Effector memory CD4-positive, alpha-beta T cell (primary cell): ENCODE measurements at regions not wholly inside any gene's neighbourhood (a gene's known extent, or its start where the extent isn't known, plus 50 kb on each side); places are given as distances from the start of the nearest gene placed in this dataset.
"Not testable (repeated sequence)": the region's sequence is repeated elsewhere in the genome, so short reads cannot be mapped to it uniquely, and the experiment has no call there.

Experiments used
- DNase-seq, 3 donors: peaks; one replicate each; pipeline ENCODE4 v3.0.0-alpha.2; 2020
- H3K27ac ChIP-seq: 2 replicates; pipeline ENCODE4 v1.7.0; 2013; ENCODE audit warnings: mild to moderate bottlenecking, low read length, moderate library complexity; ENCODE audit not compliant: insufficient read depth, poor library complexity, severe bottlenecking
- H3K27me3 ChIP-seq: replicated peaks from 2 replicates; pipeline ENCODE4 v1.7.0; 2013; ENCODE audit warnings: mild to moderate bottlenecking, low read length; ENCODE audit not compliant: insufficient read depth, control insufficient read depth, poor library complexity, severe bottlenecking
- H3K36me3 ChIP-seq: 2 replicates; pipeline ENCODE4 v1.7.0; 2013; ENCODE audit warnings: mild to moderate bottlenecking, low read length, moderate library complexity; ENCODE audit not compliant: control insufficient read depth, insufficient read depth
- H3K4me1 ChIP-seq: 2 replicates; pipeline ENCODE4 v1.7.0; 2013; ENCODE audit warnings: low read length, mild to moderate bottlenecking; ENCODE audit not compliant: control insufficient read depth, insufficient read depth, poor library complexity, severe bottlenecking
- H3K4me3 ChIP-seq: 2 replicates; pipeline ENCODE4 v1.7.0; 2013; ENCODE audit warnings: low read length, low read depth, mild to moderate bottlenecking; ENCODE audit not compliant: insufficient read depth, poor library complexity, severe bottlenecking
- H3K9me3 ChIP-seq: 2 replicates; pipeline ENCODE4 v1.7.0; 2013; ENCODE audit warnings: mild to moderate bottlenecking, low read length, moderate library complexity; ENCODE audit not compliant: control insufficient read depth

DNA sequence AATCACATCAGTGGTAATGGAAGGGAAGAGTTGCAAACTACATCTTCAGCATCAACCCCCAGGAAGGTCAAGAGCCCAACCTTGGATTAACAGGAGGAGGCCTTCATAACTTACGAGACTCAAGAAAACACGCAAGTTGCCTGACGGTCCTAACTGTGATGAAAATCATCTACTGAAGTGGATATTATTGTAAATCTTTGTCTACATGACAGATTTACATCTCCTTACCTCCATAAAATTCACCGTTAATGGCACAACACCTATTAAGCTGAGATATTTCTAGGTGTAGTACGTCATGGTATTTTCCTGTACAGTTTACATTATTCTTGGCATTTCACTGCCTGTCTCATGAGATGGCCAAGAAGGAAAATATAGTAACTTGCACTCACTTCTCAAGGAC lies 332.0 kb downstream of the NSUN3 start:
- Histone ChIP-seq H3K27me3 (no peaks in the 10 kb centered on the region), H3K9me3 (no peaks in the 10 kb centered on the region), H3K27ac (no peak overlapping the region), H3K36me3 (no peaks in the 10 kb centered on the region), H3K4me1 (no peaks in the 10 kb centered on the region), H3K4me3 (no peak overlapping the region)
- DNase-seq, result no peak

DNA sequence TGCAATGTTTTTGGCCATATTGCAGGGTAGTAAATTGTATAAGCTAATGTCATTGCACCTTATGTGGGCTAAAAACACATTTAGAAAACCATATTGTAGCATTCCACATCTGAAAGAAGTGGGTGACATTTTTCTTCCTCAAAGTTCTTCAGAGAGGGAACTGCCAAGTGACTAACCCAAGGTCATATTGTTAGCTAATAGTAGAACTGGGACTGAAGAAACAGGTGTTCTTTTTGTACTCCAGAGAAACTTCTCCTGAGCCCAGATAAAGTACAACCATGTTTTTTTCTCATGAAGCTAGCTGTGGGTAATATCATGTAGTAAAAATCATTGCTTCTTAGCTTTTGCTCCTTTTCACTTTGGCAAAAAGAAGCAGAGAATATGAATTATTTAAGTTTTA lies 333.0 kb downstream of the NSUN3 start:
- Histone ChIP-seq H3K4me3 (no peak overlapping the region), H3K4me1 (no peaks in the 10 kb centered on the region), H3K36me3 (no peaks in the 10 kb centered on the region), H3K9me3 (no peaks in the 10 kb centered on the region), H3K27me3 (no peaks in the 10 kb centered on the region), H3K27ac (no peak overlapping the region)
- no peak for DNase-seq

DNA sequence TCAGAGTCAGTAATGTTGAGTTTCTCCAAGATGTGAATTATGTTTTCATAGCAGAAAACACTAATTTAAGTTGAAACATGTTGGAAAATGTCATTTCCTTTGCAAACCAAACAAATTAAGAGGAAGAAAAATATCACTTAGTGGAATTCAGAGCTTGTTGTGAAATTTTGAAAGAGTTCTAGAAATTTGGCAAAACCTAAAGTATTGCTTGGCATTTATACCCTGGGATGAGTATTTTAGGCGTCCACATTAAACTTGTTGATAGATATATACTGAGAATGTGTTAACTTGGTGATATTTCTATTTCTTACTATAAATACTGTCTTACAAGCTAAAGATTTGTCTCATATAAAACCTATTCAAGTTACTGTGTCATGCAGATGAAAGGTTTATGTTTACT lies 335.2 kb downstream of the NSUN3 start:
- Histone ChIP-seq H3K27me3 (no peaks in the 10 kb centered on the region), H3K36me3 (no peaks in the 10 kb centered on the region), H3K9me3 (no peaks in the 10 kb centered on the region), H3K4me3 (no peak overlapping the region), H3K27ac (no peak overlapping the region), H3K4me1 (no peaks in the 10 kb centered on the region)
- no peak for DNase-seq

DNA sequence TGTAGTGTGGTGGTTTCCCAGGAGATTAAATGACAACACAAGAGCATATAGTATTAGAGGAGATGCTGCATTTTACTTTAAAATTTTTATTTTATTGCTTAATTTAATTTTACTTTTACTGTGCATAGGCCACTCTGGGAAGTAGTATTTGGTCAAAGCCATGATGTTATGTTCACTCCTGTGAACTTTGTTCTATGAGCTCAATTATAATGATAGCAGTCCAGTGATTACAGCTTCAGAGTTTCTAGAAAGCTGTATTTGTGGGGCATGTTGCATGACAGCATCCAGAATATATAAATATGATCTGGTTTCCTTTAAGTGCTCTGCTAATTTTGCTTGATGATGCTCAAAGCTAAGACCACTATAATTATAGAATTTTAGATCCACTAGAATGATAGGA lies 338.6 kb downstream of the NSUN3 start:
- Histone ChIP-seq H3K27ac (no peak overlapping the region), H3K27me3 (no peaks in the 10 kb centered on the region), H3K9me3 (no peaks in the 10 kb centered on the region), H3K36me3 (no peaks in the 10 kb centered on the region), H3K4me1 (no peaks in the 10 kb centered on the region), H3K4me3 (no peak overlapping the region)
- DNase-seq, result no peak

DNA sequence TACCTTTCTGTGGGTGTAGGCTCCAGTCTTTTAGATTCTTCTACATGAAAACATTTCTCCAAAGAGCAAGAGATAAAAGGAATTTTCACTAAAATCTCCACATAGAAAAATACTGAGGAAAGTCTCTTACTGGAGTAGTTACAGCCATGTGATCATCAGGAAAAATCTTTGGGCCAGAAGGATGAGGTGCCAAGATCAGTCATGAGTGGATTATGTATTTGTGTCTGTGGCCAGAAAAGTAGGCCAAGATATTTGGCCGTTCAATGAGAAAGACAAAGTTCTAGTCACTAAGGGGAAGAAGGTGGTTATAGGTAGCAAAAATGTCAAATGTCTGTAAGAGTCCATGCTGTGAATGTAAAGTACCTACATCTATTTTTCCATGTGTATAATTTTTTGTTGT lies 339.3 kb downstream of the NSUN3 start:
- no peaks in the 10 kb centered on the region for H3K36me3 ChIP-seq
- H3K27me3 ChIP-seq, result no peaks in the 10 kb centered on the region
- no peak overlapping the region for H3K27ac ChIP-seq
- no peaks in the 10 kb centered on the region for H3K9me3 ChIP-seq
- no peak overlapping the region for H3K4me3 ChIP-seq
- DNase-seq, result no peak
- H3K4me1 ChIP-seq, result no peaks in the 10 kb centered on the region

DNA sequence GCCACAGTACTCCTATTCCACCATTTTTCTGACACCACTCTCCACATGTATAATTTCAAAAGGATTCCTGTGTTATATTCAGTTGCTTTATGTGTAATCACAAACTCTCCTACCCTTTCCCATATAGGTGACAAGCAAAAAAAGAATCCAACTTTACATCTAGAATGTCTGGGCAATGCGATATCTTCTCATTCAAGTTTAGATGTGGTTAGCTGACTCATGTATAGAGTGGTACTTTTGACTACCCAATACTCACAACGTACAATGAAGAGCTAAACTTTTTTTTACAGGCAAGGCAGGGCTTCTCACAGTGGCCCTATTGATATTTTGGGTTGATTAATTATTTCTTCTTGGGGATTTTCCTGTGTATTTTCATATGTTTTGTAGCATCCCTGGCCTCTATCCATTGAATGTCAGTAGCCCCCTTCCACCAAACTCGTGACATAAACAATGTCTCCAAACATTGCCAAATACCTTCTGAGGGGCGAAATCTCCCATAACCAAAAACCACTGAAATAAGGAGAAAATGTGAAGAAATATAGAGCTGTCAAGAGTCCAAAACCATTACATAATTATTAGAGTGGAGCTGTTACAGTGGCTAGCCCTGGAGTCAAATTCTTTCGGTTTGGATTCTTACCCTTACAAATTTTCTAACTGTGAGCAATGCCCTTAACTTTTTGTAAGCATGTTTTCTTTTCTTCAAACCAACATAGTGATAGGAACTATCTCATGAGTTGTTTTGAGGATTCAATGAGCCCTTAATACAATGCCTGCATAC lies 342.6 kb downstream of the NSUN3 start:
- DNase-seq, result no peak
- no peak overlapping the region for H3K4me3 ChIP-seq
- no peak overlapping the region for H3K27ac ChIP-seq
- H3K4me1 ChIP-seq, result no peaks in the 10 kb centered on the region
- no peaks in the 10 kb centered on the region for H3K36me3 ChIP-seq
- H3K27me3 ChIP-seq, result no peaks in the 10 kb centered on the region
- H3K9me3 ChIP-seq, result no peaks in the 10 kb centered on the region

DNA sequence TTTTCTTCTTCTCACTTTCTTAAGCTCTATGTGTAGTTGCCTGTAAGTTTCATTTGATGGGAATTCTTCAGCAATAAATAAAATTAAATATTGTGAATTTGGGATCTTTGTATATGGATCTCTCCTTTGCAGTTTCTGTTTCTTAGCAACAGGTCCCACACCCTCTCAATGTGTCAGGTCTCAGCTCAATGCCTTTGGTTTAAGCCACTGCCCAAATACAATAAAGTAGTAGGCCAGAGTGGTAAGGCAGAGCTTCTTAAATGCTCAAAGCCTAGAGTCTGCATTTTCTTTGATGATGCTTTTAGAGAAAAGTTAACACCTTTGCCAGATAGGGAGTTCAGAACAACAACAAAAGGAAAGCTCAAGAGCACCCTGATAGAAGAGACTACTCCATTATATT lies 343.7 kb downstream of the NSUN3 start:
- DNase-seq, result no peak
- H3K9me3 ChIP-seq, result no peaks in the 10 kb centered on the region
- H3K36me3 ChIP-seq, result no peaks in the 10 kb centered on the region
- no peak overlapping the region for H3K4me3 ChIP-seq
- no peaks in the 10 kb centered on the region for H3K4me1 ChIP-seq
- H3K27me3 ChIP-seq, result no peaks in the 10 kb centered on the region
- no peak overlapping the region for H3K27ac ChIP-seq

DNA sequence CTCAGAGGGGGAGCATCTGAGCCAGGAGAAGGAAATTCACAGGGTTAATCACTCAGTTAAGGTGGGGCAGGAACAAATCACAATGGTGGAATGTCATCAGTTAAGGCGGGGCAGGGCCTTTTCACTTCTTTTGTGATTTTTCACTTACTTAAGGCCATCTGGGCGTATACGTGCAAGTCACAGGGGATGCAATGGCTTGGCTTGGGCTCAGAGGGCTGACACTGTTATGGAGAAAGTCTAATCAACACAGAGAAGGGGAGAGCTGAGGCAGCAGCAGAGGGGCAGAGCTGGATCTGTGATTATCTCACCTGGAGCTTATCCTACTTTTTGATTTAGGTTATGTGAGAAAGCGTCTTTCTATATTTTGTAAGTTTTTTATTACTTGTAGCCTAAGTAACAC lies 350.1 kb downstream of the NSUN3 start:
- H3K27ac ChIP-seq, H3K4me3 ChIP-seq, H3K27me3 ChIP-seq, DNase-seq, H3K4me1 ChIP-seq, H3K36me3 ChIP-seq, H3K9me3 ChIP-seq: not testable (repeated sequence)

DNA sequence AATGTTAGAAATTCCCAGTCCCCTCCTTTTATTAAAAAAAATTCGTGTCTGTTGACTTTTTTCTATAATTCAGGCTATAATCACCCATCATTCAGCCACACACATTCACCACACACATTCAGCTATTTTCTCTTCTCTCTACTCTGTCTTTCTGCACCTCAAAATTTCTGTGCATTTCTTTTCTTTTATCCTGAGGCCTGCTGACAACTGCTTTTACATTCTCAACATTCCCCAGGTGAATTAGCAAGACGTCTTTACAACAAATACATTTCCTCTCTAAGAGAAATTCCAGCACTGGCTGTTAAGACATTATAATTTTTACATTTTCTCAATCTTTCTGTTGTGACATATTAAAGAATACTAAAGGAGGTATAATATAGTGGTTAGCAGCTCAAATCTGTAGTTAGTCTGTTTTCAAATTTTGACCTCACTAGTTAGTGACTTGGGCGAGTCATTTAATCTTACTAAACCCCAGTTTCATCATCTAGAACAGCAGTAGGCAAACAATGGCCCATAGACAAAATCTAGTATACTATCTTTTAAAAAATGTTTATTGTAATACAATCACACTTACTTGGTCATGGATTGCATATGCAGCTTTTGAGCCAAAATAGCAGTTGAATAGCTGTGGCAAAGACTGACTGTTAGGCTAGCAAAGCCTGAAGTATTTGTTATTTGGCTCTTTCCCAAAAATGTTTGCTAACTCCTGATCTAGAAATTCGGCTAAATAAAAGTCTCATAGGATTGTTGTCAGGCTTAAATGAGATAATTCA lies 350.7 kb downstream of the NSUN3 start:
- Histone ChIP-seq H3K4me1 (no peaks in the 10 kb centered on the region), H3K27ac (no peak overlapping the region), H3K9me3 (no peaks in the 10 kb centered on the region), H3K27me3 (no peaks in the 10 kb centered on the region), H3K36me3 (no peaks in the 10 kb centered on the region), H3K4me3 (no peak overlapping the region)
- no peak for DNase-seq

DNA sequence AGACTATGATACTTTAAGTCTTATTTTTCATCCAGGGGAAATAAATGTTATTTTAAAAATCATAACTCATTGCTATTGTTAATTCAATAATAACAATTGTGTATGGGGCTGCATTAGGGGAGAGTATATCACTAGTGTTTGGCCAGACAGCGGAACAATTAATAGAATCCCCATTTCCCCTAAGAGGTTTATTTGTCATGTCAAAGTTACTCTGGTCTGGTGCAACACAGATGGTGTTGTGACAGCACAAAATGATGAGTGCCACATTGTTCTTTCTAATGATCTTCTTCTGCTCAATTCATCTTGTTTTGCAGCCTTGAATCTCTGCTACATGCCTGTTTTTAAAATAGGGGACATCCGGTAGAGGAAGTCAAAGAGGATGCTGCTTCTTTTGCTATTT lies 351.6 kb downstream of the NSUN3 start:
- Histone ChIP-seq H3K27ac (no peak overlapping the region), H3K4me3 (no peak overlapping the region), H3K4me1 (no peaks in the 10 kb centered on the region), H3K9me3 (no peaks in the 10 kb centered on the region), H3K36me3 (no peaks in the 10 kb centered on the region), H3K27me3 (no peaks in the 10 kb centered on the region)
- no peak for DNase-seq
